ENCODE measurements at regions not wholly inside any gene's neighbourhood (a gene's known extent, or its start where the extent isn't known, plus 50 kb on each side); places are given as distances from the start of the nearest gene placed in this dataset.
"Not testable (repeated sequence)": the region's sequence is repeated elsewhere in the genome, so short reads cannot be mapped to it uniquely, and the experiment has no call there.

DNA sequence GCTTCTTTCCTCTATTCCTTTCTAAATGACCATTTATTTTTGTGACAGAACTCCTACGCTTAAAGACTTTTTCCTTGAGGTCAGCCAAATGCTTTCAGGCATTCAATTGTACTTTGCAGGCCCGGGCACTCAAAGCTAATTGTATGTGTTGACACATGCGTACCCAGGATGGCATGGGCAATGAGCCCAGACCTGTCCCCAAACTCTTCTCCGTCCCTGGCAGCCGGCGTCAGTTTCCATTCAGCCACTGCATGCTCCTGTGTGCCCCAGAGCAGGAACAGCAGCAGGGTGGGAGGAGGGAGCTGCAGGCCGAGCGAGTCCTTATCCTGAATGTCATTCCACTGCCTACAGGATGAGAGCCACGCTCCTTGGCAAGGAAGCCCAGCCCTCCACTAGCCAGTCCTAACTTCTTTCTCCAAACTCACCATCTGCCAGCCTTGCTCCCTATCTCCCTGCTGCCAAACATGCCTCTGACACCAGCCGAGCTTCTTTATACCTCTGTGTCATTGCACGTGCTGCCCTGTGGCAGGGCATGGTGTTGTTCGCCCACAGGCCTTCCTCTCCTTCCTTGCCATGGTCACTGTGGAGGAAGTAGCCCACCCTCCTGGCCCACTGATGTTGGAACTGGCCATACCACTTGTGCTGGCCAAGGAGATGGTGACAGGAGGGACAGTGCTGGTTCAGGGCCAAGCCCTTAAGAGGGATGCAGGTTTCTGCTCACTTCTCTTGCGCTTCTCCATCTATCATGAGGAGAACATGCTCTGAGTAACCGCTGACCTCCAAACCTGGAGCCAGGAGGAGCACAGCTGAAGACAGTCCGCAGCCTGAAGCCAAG, 116.9 kb upstream of the FHL2 start:
- no peak for DNase-seq (ENCODE audit: low read depth)
- H3K4me3 ChIP-seq (ENCODE audit: control insufficient read depth, low read depth, low read length): no peak overlapping the region
- TF ChIP-seq, protein P1, sequence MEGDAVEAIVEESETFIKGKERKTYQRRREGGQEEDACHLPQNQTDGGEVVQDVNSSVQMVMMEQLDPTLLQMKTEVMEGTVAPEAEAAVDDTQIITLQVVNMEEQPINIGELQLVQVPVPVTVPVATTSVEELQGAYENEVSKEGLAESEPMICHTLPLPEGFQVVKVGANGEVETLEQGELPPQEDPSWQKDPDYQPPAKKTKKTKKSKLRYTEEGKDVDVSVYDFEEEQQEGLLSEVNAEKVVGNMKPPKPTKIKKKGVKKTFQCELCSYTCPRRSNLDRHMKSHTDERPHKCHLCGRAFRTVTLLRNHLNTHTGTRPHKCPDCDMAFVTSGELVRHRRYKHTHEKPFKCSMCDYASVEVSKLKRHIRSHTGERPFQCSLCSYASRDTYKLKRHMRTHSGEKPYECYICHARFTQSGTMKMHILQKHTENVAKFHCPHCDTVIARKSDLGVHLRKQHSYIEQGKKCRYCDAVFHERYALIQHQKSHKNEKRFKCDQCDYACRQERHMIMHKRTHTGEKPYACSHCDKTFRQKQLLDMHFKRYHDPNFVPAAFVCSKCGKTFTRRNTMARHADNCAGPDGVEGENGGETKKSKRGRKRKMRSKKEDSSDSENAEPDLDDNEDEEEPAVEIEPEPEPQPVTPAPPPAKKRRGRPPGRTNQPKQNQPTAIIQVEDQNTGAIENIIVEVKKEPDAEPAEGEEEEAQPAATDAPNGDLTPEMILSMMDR (IDR thresholded peaks at IDR 0.05; ENCODE audit: control insufficient read depth, insufficient read depth, low read depth, low read length, missing control alignments): no peak

DNA sequence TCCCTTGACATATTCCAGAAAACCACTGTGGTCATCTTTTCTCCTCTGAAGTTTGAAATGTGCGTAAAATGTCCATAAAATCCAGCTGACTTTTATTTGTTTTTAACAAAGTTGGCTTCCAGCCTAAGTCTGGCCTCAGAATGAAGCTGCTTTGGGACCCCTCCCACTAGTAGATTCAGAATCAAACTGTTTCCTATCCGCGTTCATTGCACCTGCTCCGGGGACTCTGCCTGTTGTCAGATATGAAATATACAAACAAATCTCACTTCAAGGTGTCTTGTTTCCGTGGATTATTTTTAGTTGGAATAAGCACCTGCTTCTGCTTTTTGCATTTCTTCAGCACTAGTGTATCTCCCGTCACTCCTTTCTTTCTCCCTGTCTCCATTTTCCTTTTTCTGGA, 115.7 kb upstream of the FHL2 start:
- TF ChIP-seq, protein P1 (IDR thresholded peaks at IDR 0.05; ENCODE audit: control insufficient read depth, insufficient read depth, low read depth, low read length, missing control alignments): no peak
- DNase-seq (ENCODE audit: low read depth): no peak
- H3K4me3 ChIP-seq (ENCODE audit: control insufficient read depth, low read depth, low read length): no peak overlapping the region

DNA sequence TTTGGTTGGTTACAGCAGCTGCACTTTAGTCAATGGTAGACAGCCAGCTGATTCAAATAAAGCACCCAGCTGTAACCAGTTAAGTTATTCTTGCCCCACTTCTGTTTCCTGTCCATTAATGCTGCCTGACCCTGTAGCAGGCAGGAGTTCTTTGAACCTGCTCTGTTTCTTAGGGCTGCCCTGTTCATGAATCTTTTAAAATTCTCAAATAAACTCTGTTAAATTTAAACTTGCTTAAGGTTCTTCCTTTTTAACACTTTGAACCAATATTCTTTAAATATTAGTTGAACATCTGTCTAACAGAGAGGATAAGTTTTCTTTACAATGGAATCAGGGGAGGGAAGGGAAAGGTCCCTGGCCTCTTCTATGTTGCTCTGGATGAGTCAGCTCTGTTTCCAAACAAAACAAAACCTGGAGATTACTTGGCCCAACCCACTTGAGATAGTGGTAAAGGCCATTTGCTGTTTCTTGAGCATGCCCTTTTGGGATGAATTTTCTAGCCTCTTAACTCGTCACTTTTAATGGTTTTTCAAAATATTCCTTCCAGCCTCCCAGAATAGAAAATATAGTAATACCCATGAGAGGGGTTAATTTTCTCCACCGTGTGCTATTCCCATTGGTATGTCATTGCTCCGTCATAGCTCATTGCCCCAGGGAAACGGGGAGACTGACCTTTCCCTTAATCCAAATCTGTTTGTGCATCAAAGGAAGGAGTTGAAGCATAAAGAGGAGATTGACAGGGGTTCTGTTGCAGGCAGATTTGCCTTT, 112.1 kb upstream of the FHL2 start:
- TF ChIP-seq, protein P1 (IDR thresholded peaks at IDR 0.05; ENCODE audit: control insufficient read depth, insufficient read depth, low read depth, low read length, missing control alignments): no peak
- DNase-seq (ENCODE audit: low read depth): no peak

DNA sequence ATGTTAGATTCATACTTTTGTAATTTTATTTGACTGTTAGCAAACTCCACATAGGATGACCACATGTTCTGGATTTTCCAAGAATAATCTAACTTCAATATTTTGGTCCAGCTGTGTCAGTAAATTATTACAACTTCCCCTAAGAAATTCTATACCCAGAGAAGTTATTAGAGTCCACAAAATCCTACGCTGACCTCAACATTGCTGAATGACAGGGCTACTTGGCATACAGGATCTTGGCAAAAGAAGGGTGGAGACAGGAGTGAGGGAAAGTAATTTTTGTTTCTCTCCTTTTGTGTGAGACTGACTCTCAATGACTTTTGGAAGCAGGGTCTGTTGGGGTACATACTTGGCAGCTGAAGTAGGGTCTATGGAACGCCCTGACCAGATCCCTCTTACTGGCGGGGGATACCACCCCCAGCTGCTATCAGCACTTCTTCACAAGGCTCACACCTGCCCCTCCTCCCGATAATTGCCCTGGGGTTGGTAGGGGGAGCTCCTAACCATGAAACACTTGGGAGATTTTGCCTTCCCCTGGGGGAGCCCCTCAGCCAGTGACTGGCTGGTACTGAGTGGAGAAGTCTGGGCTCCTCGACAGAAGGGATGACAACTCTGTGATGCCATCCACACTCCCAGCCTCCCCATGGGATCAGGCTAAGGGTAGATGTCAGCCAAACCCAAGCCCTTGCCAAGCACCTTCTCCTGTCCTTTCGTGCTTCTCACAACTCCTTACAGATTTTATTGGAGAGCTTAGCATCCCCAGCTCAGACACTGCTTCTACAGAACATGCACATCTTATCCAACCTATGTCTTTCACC, 110.6 kb upstream of the FHL2 start:
- TF ChIP-seq, protein P1 (IDR thresholded peaks at IDR 0.05; ENCODE audit: control insufficient read depth, insufficient read depth, low read depth, low read length, missing control alignments): no peak
- no peak overlapping the region for H3K4me3 ChIP-seq (ENCODE audit: control insufficient read depth, low read depth, low read length)
- DNase-seq (ENCODE audit: low read depth): no peak

More for the DNA sequence above, 112.1 kb upstream of the FHL2 start:
- no peak overlapping the region for H3K4me3 ChIP-seq (ENCODE audit: control insufficient read depth, low read depth, low read length)

DNA sequence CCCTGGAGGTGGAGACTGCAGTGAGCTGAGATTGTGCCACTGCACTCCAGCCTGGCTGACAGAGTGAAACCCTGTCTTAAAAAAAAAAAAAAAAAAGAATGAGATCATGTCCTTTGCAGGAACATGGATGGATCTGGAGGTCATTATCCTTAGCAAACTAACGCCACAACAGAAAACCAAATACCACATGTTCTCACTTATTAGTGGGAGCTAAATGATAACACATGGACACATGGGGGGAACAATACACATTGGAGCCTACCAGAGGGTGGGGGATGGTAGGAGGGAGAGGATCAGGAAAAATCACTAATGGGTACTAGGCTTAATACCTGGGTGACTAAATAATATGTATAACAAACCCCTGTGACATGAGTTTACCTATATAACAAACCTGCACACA, 108.0 kb upstream of the FHL2 start:
- H3K4me3 ChIP-seq (ENCODE audit: control insufficient read depth, low read depth, low read length); DNase-seq (ENCODE audit: low read depth): not testable (repeated sequence)

DNA sequence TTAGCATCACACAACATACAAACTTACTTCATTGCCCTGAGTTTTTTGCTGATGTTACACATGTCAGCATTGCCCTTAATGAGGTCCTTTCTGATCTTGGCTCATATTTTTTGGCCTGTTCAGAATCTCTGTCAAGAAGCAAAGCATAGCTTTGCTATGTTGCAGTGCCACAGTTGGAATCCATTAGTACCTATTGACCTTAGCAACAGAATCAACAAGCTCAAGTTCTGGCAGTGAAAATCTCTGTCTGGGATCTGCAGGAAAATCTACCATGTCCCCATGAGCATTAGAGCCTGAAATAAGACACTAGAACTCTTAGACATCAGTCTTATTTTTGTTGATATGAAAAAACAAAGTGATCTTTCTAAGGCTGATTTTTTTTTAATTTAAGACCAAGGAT, 105.6 kb upstream of the FHL2 start:
- no peak for DNase-seq (ENCODE audit: low read depth)
- no peak overlapping the region for H3K4me3 ChIP-seq (ENCODE audit: control insufficient read depth, low read depth, low read length)
- TF ChIP-seq, protein P1 (IDR thresholded peaks at IDR 0.05; ENCODE audit: control insufficient read depth, insufficient read depth, low read depth, low read length, missing control alignments): no peak
